Osteoblast (primary cell): ENCODE measurements at regions not wholly inside any gene's neighbourhood (a gene's known extent, or its start where the extent isn't known, plus 50 kb on each side); places are given as distances from the start of the nearest gene placed in this dataset.

Experiments
- DNase-seq: peaks from one replicate; pipeline ENCODE4 v3.0.0; 2011; ENCODE audit warnings: low spot score, mixed read lengths; ENCODE audit not compliant: insufficient read length; ENCODE audit errors: missing footprints
- H2AFZ ChIP-seq: 2 replicates; pipeline ENCODE4 v1.6.0; 2011; ENCODE audit warnings: mild to moderate bottlenecking, low read length
- H3K27ac ChIP-seq: 2 replicates; pipeline ENCODE4 v1.5.1; 2011; ENCODE audit warnings: mild to moderate bottlenecking, low read depth, low read length, moderate library complexity
- H3K27me3 ChIP-seq: 2 replicates; pipeline ENCODE4 v1.6.0; 2012; ENCODE audit warnings: mild to moderate bottlenecking, control low read depth, inconsistent platforms, low read length, moderate library complexity; ENCODE audit not compliant: insufficient read depth
- H3K36me3 ChIP-seq: 2 replicates; pipeline ENCODE4 v1.5.1; 2011; ENCODE audit warnings: mild to moderate bottlenecking, low read length, control low read depth, moderate library complexity; ENCODE audit not compliant: insufficient read depth
- H3K4me1 ChIP-seq: 2 replicates; pipeline ENCODE4 v1.5.1; 2011; ENCODE audit warnings: mild to moderate bottlenecking, low read length, control low read depth, moderate library complexity; ENCODE audit not compliant: insufficient read depth
- H3K4me2 ChIP-seq: 2 replicates; pipeline ENCODE4 v1.6.0; 2011; ENCODE audit warnings: mild to moderate bottlenecking, low read length; ENCODE audit not compliant: insufficient read depth
- H3K4me3 ChIP-seq: fragments of 200-600 bp; sonication (generic); 3 replicates; pipeline ENCODE4 v1.5.1; 2012; ENCODE audit warnings: mild to moderate bottlenecking, low read length, inconsistent platforms; ENCODE audit not compliant: insufficient read depth
- H3K79me2 ChIP-seq: 2 replicates; pipeline ENCODE4 v1.6.0; 2012; ENCODE audit warnings: mild to moderate bottlenecking, low read length, control low read depth, inconsistent platforms; ENCODE audit not compliant: insufficient read depth
- H3K9me3 ChIP-seq: 2 replicates; pipeline ENCODE4 v1.5.1; 2011; ENCODE audit warnings: low read depth, low read length, control low read depth
- H4K20me1 ChIP-seq: 2 replicates; pipeline ENCODE4 v1.6.0; 2012; ENCODE audit warnings: mild to moderate bottlenecking, low read length, control low read depth; ENCODE audit not compliant: insufficient read depth
- TF ChIP-seq, protein P1 (sequence below): IDR thresholded peaks from 2 replicates; pipeline ENCODE4 v1.5.1; 2011; ENCODE audit warnings: mild to moderate bottlenecking, low read depth, low read length, moderate library complexity; ENCODE audit errors: extremely low read depth

DNA sequence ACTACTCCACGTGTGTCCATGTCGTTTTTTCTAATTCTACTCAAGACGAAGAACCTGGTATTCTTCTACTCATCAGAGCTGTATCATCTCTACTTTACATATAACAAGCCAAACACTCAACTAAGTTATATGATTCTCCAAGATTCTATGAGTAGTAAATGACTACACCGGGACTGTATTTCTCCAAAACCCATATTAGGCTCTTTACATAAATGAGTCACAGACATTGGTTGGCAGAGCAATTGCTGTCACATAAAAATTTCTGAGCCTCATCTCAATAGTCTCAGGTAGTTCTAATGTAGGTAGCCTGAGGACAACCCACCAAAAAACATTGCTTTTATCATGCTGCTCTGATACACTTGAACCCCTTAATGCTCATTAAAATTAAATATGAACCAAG is 1092.3 kb upstream of the NXPH2 start:
- H3K27me3 ChIP-seq: no peaks in the 10 kb centered on the region
- H3K79me2 ChIP-seq: no peaks in the 10 kb centered on the region
- no peak for DNase-seq
- TF ChIP-seq, protein P1, sequence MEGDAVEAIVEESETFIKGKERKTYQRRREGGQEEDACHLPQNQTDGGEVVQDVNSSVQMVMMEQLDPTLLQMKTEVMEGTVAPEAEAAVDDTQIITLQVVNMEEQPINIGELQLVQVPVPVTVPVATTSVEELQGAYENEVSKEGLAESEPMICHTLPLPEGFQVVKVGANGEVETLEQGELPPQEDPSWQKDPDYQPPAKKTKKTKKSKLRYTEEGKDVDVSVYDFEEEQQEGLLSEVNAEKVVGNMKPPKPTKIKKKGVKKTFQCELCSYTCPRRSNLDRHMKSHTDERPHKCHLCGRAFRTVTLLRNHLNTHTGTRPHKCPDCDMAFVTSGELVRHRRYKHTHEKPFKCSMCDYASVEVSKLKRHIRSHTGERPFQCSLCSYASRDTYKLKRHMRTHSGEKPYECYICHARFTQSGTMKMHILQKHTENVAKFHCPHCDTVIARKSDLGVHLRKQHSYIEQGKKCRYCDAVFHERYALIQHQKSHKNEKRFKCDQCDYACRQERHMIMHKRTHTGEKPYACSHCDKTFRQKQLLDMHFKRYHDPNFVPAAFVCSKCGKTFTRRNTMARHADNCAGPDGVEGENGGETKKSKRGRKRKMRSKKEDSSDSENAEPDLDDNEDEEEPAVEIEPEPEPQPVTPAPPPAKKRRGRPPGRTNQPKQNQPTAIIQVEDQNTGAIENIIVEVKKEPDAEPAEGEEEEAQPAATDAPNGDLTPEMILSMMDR: no peak
- no peaks in the 10 kb centered on the region for H3K4me1 ChIP-seq
- H3K4me3 ChIP-seq: no peak overlapping the region
- peaks cover 3% of the 10 kb centered on the region for H3K9me3 ChIP-seq
- H2AFZ ChIP-seq: no peak overlapping the region
- H3K4me2 ChIP-seq: no peak overlapping the region
- no peaks in the 10 kb centered on the region for H4K20me1 ChIP-seq
- H3K36me3 ChIP-seq: no peaks in the 10 kb centered on the region
- H3K27ac ChIP-seq: no peak overlapping the region

DNA sequence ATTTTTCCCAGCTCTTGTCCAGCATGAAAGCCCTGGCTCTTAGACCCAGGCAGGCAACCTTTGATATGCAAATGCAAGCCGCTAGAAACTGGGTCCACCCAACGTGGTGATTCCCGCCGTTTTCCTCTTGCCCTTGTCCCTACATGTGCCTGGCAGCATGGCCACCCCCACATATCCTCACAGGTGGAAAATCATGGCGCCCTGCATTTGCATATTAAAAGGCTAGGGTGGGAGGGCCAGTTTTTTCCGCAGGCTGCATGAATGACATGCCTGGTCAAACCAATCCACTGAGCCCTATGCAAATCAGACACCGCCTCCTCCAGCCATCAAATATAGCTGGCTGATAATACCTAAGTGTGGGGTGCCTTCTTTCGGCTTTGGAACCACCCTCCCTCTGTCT is 1091.8 kb upstream of the NXPH2 start:
- Histone ChIP-seq H3K79me2 (no peaks in the 10 kb centered on the region), H3K27me3 (no peaks in the 10 kb centered on the region), H3K36me3 (no peaks in the 10 kb centered on the region), H2AFZ (no peak overlapping the region), H3K4me1 (no peaks in the 10 kb centered on the region), H3K4me3 (no peak overlapping the region), H3K9me3 (peaks cover 3% of the 10 kb centered on the region), H4K20me1 (no peaks in the 10 kb centered on the region), H3K4me2 (no peak overlapping the region), H3K27ac (no peak overlapping the region)
- TF ChIP-seq, protein P1: no peak
- DNase-seq: no peak

DNA sequence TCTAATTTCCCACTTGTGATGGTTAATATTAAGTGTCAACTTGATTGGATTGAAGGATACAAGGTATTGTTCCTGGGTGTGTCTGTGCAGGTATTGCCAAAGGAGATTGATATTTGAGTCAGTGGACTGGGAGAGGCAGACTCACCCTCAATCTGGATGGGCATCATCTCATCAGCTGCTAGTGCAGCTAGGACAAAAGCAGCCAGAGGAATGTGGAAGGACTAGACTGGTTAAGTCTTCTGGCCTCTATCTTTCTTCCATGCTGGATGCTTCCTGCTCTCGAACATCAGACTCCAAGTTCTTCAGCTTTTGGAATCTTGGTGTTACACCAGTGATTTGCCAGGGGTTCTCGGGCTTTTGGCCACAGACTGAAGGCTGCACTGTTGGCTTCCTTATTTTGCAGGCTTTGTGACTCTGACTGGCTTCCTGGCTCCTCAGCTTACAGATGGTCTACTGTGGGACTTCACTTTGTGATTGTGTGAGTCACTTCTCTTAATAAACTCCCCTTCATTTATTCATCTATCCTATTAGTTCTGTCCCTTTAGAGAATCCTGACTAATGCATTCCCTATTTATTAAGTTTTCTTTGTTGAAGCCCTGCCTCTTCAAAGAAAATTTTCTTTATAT is 1087.5 kb upstream of the NXPH2 start:
- no peaks in the 10 kb centered on the region for H3K79me2 ChIP-seq
- no peaks in the 10 kb centered on the region for H3K36me3 ChIP-seq
- no peak overlapping the region for H2AFZ ChIP-seq
- TF ChIP-seq, protein P1: no peak
- no peaks in the 10 kb centered on the region for H3K27me3 ChIP-seq
- no peaks in the 10 kb centered on the region for H4K20me1 ChIP-seq
- no peak overlapping the region for H3K27ac ChIP-seq
- H3K4me1 ChIP-seq: no peaks in the 10 kb centered on the region
- no peak for DNase-seq
- no peaks in the 10 kb centered on the region for H3K9me3 ChIP-seq
- H3K4me3 ChIP-seq: no peak overlapping the region
- no peak overlapping the region for H3K4me2 ChIP-seq

DNA sequence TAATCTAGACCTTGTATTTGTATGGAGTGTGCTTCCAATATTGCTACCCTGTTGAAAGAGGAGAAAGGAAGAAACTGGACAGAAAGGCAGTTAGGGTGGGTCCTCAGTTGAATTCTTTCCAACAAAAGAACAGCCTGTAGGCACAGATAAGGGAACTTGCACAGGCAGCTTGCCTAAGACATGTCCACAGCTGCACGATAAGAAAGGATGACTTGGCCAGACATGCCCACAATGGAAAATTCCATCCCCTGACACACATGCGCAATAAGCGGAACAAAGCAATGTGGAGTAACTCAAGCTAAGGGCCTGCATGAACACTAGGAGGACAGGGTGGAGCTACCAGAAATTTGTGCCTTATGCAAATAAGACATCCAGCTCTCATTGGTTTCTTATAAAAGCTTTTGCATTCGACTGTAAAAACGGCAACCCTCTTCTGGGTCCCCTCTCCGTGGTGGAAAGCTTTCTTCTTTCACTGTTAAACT is 1084.7 kb upstream of the NXPH2 start:
- Histone ChIP-seq H3K4me2 (no peak overlapping the region), H3K27ac (no peak overlapping the region), H3K9me3 (no peaks in the 10 kb centered on the region), H3K4me3 (no peak overlapping the region), H4K20me1 (no peaks in the 10 kb centered on the region), H2AFZ (no peak overlapping the region), H3K36me3 (no peaks in the 10 kb centered on the region), H3K27me3 (no peaks in the 10 kb centered on the region), H3K4me1 (no peaks in the 10 kb centered on the region), H3K79me2 (no peaks in the 10 kb centered on the region)
- TF ChIP-seq, protein P1: no peak
- DNase-seq: no peak
